ENCODE measurements at regions not wholly inside any gene's neighbourhood (a gene's known extent, or its start where the extent isn't known, plus 50 kb on each side); places are given as distances from the start of the nearest gene placed in this dataset.
A peak's percentile ranks its signal among the peaks of the same experiment; 100 is the strongest.

GRCh38 chr7:15985587-15986384 is 299.3 kb upstream of the MEOX2 start:
- Histone ChIP-seq H3K4me1 (ENCODE audit: insufficient read depth, low read length, poor library complexity, severe bottlenecking) (no peaks in the 10 kb centered on the region), H3K9me2 (replicated peaks; ENCODE audit: low read depth, low read length) (no peaks in the 10 kb centered on the region), H3K9ac (ENCODE audit: low read depth, low read length, poor library complexity, severe bottlenecking) (no peak overlapping the region), H3F3A (ENCODE audit: low read depth) (no peaks in the 10 kb centered on the region), H3K9me3 (ENCODE audit: insufficient read depth, low read depth, low read length) (no peaks in the 10 kb centered on the region), H3K36me3 (ENCODE audit: insufficient read depth, low read length) (no peaks in the 10 kb centered on the region), H3K4me2 (ENCODE audit: low read depth, low read length, poor library complexity, severe bottlenecking) (no peak overlapping the region), H3K4me3 (ENCODE audit: low read length, poor library complexity, severe bottlenecking) (no peak overlapping the region), H4K20me1 (ENCODE audit: insufficient read depth, low read length, poor library complexity, severe bottlenecking) (no peaks in the 10 kb centered on the region), H2AFZ (ENCODE audit: low read length) (no peak overlapping the region), H3K79me2 (ENCODE audit: insufficient read depth, low read length) (no peaks in the 10 kb centered on the region), H3K27me3 (ENCODE audit: insufficient read depth, low read length, poor library complexity, severe bottlenecking) (no peaks in the 10 kb centered on the region)
- no peak for TF ChIP-seq EZH2phosphoT487 (IDR thresholded peaks at IDR 0.05; ENCODE audit: borderline replicate concordance)
- no peak for TF ChIP-seq CTCF (conservative IDR thresholded peaks at IDR 0.05; ENCODE audit: low read length)

GRCh38 chr7:15977663-15978062 is 291.2 kb upstream of the MEOX2 start:
- H2AFZ ChIP-seq (ENCODE audit: low read length), result peak overlapping the region; percentile 11; the same call in 1 of the 2 replicates
- no peaks in the 10 kb centered on the region for H3K9me3 ChIP-seq (ENCODE audit: insufficient read depth, low read depth, low read length)
- H3K4me2 ChIP-seq (ENCODE audit: low read depth, low read length, poor library complexity, severe bottlenecking), result peak overlapping the region; percentile 42
- no peaks in the 10 kb centered on the region for H3K36me3 ChIP-seq (ENCODE audit: insufficient read depth, low read length)
- no peaks in the 10 kb centered on the region for H4K20me1 ChIP-seq (ENCODE audit: insufficient read depth, low read length, poor library complexity, severe bottlenecking)
- H3F3A ChIP-seq (ENCODE audit: low read depth), result 0 out of 2 replicates have a peak, but pooled peaks cover 3% of the 10 kb centered on the region
- no peak overlapping the region for H3K4me3 ChIP-seq (ENCODE audit: low read length, poor library complexity, severe bottlenecking)
- H3K9ac ChIP-seq (ENCODE audit: low read depth, low read length, poor library complexity, severe bottlenecking), result no peak overlapping the region
- TF ChIP-seq CTCF (conservative IDR thresholded peaks at IDR 0.05; ENCODE audit: low read length) (no peak), EZH2phosphoT487 (IDR thresholded peaks at IDR 0.05; ENCODE audit: borderline replicate concordance) (no peak)
- no peaks in the 10 kb centered on the region for H3K79me2 ChIP-seq (ENCODE audit: insufficient read depth, low read length)
- no peaks in the 10 kb centered on the region for H3K9me2 ChIP-seq (replicated peaks; ENCODE audit: low read depth, low read length)
- peaks cover 38% of the 10 kb centered on the region for H3K4me1 ChIP-seq (ENCODE audit: insufficient read depth, low read length, poor library complexity, severe bottlenecking)
- H3K27me3 ChIP-seq (ENCODE audit: insufficient read depth, low read length, poor library complexity, severe bottlenecking), result no peaks in the 10 kb centered on the region

- no peaks in the 10 kb centered on the region for H3K9me3 ChIP-seq (ENCODE audit: insufficient read depth, low read depth, low read length)
- peaks cover 33% of the 10 kb centered on the region for H3K4me1 ChIP-seq (ENCODE audit: insufficient read depth, low read length, poor library complexity, severe bottlenecking)
Observed at GRCh38 chr7:15972862-15973275, 286.4 kb upstream of the MEOX2 start.

More at GRCh38 chr7:15972862-15973275, 286.4 kb upstream of the MEOX2 start:
- Histone ChIP-seq H3K79me2 (ENCODE audit: insufficient read depth, low read length) (no peaks in the 10 kb centered on the region), H3K9me2 (replicated peaks; ENCODE audit: low read depth, low read length) (no peaks in the 10 kb centered on the region), H4K20me1 (ENCODE audit: insufficient read depth, low read length, poor library complexity, severe bottlenecking) (no peaks in the 10 kb centered on the region), H3K4me2 (ENCODE audit: low read depth, low read length, poor library complexity, severe bottlenecking) (no peak overlapping the region), H3K9ac (ENCODE audit: low read depth, low read length, poor library complexity, severe bottlenecking) (no peak overlapping the region), H3K4me3 (ENCODE audit: low read length, poor library complexity, severe bottlenecking) (no peak overlapping the region), H2AFZ (ENCODE audit: low read length) (no peak overlapping the region), H3F3A (ENCODE audit: low read depth) (0 out of 2 replicates have a peak, but pooled peaks cover 3% of the 10 kb centered on the region), H3K36me3 (ENCODE audit: insufficient read depth, low read length) (no peaks in the 10 kb centered on the region), H3K27me3 (ENCODE audit: insufficient read depth, low read length, poor library complexity, severe bottlenecking) (no peaks in the 10 kb centered on the region)
- no peak for TF ChIP-seq EZH2phosphoT487 (IDR thresholded peaks at IDR 0.05; ENCODE audit: borderline replicate concordance)
- no peak for TF ChIP-seq CTCF (conservative IDR thresholded peaks at IDR 0.05; ENCODE audit: low read length)
